IMR-90 (cell line): ENCODE measurements at regions not wholly inside any gene's neighbourhood (a gene's known extent, or its start where the extent isn't known, plus 50 kb on each side); places are given as distances from the start of the nearest gene placed in this dataset.

Experiments
- ATAC-seq: fragments of 200-7000 bp; cut with Tn5 transposase; 2 replicates; pipeline ENCODE4 v1.9.1; 2020; ENCODE audit warnings: low read depth, mild to moderate bottlenecking, moderate library complexity
- BruUV-seq: library from RNA; stranded (reverse); fragments of 400-500 nt; replicated peaks from 2 replicates; lab custom pipeline; 2021; lab: Mats Ljungman, UMichigan
- CTCF ChIA-PET: fragments of 300-600 bp; formaldehyde crosslinking; extraction: SDS; loops from one replicate; lab custom pipeline; 2021; ENCODE audit warnings: antibody characterized with exemption; lab: Yijun Ruan, JAX
- POLR2A ChIA-PET: fragments of 300-600 bp; sonication (Branson Sonifier 250); formaldehyde crosslinking; loops from one replicate; lab custom pipeline; 2022; ENCODE audit warnings: antibody characterized with exemption; ENCODE audit not compliant: unreplicated experiment; lab: Charles Lee
- DNase-seq: peaks from one replicate; pipeline ENCODE4 v3.0.0; 2013
- H2AFZ ChIP-seq: replicated peaks from 2 replicates; pipeline ENCODE3; 2013; ENCODE audit warnings: low read length, mild to moderate bottlenecking; ENCODE audit not compliant: poor library complexity
- H2AK5ac ChIP-seq: 2 replicates; pipeline ENCODE4 v1.6.1; 2013; ENCODE audit warnings: low read depth, low read length, inconsistent platforms
- H2AK9ac ChIP-seq: replicated peaks from 2 replicates; pipeline ENCODE3; 2013; ENCODE audit warnings: mild to moderate bottlenecking, low read depth, low read length, moderate library complexity; ENCODE audit not compliant: poor library complexity
- H2BK120ac ChIP-seq: 2 replicates; pipeline ENCODE4 v1.6.1; 2013; ENCODE audit warnings: low read depth, low read length, inconsistent platforms
- H2BK15ac ChIP-seq: 3 replicates; pipeline ENCODE4 v1.6.1; 2013; ENCODE audit warnings: low read depth, low read length, inconsistent platforms
- H2BK20ac ChIP-seq: 2 replicates; pipeline ENCODE4 v1.6.1; 2013; ENCODE audit warnings: low read depth, mild to moderate bottlenecking, inconsistent platforms, low read length, moderate library complexity
- H2BK5ac ChIP-seq: 2 replicates; pipeline ENCODE4 v1.6.1; 2013; ENCODE audit warnings: mild to moderate bottlenecking, low read depth, low read length, inconsistent platforms; ENCODE audit not compliant: poor library complexity, severe bottlenecking
- H3K14ac ChIP-seq: replicated peaks from 2 replicates; pipeline ENCODE4 v1.6.1; 2013; ENCODE audit warnings: low read depth, low read length, inconsistent platforms
- H3K18ac ChIP-seq: 2 replicates; pipeline ENCODE4 v1.6.1; 2013; ENCODE audit warnings: low read depth, low read length, control low read depth
- H3K23ac ChIP-seq: 2 replicates; pipeline ENCODE4 v1.6.1; 2013; ENCODE audit warnings: low read depth, low read length, inconsistent platforms
- H3K27ac ChIP-seq: 2 replicates; pipeline ENCODE4 v1.5.1; 2013; ENCODE audit warnings: mild to moderate bottlenecking, control low read depth, low read length; ENCODE audit not compliant: insufficient read depth
- H3K27me3 ChIP-seq: 2 replicates; pipeline ENCODE4 v1.6.1; 2013; ENCODE audit warnings: low read length; ENCODE audit not compliant: control insufficient read depth, insufficient read depth
- H3K36me3 ChIP-seq: 2 replicates; pipeline ENCODE4 v1.6.1; 2013; ENCODE audit warnings: low read length, mixed read lengths; ENCODE audit not compliant: control insufficient read depth, insufficient read depth
- H3K4ac ChIP-seq: 2 replicates; pipeline ENCODE4 v1.6.1; 2013; ENCODE audit warnings: low read depth, low read length, inconsistent platforms
- H3K4me1 ChIP-seq: 2 replicates; pipeline ENCODE4 v1.6.1; 2013; ENCODE audit warnings: low read length, mixed read lengths; ENCODE audit not compliant: control insufficient read depth, insufficient read depth
- H3K4me2 ChIP-seq: 2 replicates; pipeline ENCODE4 v1.6.1; 2013; ENCODE audit warnings: low read depth, mild to moderate bottlenecking, control low read depth, low read length, moderate library complexity
- H3K4me3 ChIP-seq: 2 replicates; pipeline ENCODE4 v1.5.1; 2013; ENCODE audit warnings: low read depth, mild to moderate bottlenecking, control low read depth, low read length, moderate library complexity; ENCODE audit not compliant: insufficient read depth
- H3K56ac ChIP-seq: 2 replicates; pipeline ENCODE4 v1.6.1; 2013; ENCODE audit warnings: low read length, inconsistent platforms; ENCODE audit not compliant: insufficient read depth; ENCODE audit errors: extremely low read depth
- H3K79me1 ChIP-seq, 2 experiments: 2 replicates each; pipeline ENCODE4 v1.6.1; 2013; ENCODE audit warnings: low read length in 2 of 2, inconsistent platforms in 1 of 2, low read depth in 1 of 2
- H3K9ac ChIP-seq: 2 replicates; pipeline ENCODE4 v1.6.1; 2013; ENCODE audit warnings: low read depth, low read length, control low read depth
- H3K9me1 ChIP-seq: 2 replicates; pipeline ENCODE4 v1.6.1; 2013; ENCODE audit warnings: low read length, inconsistent platforms; ENCODE audit not compliant: insufficient read depth
- H3K9me3 ChIP-seq: 2 replicates; pipeline ENCODE4 v1.6.1; 2013; ENCODE audit warnings: low read length; ENCODE audit not compliant: control insufficient read depth, insufficient read depth
- H4K20me1 ChIP-seq: 2 replicates; pipeline ENCODE4 v1.6.1; 2013; ENCODE audit warnings: low read length, inconsistent platforms; ENCODE audit not compliant: insufficient read depth
- H4K5ac ChIP-seq: 2 replicates; pipeline ENCODE4 v1.6.1; 2013; ENCODE audit warnings: mild to moderate bottlenecking, low read depth, low read length, control low read depth
- H4K8ac ChIP-seq, 2 experiments: 2 replicates each; pipeline ENCODE4 v1.6.1; 2013; ENCODE audit warnings: low read depth in 2 of 2, low read length in 2 of 2, control low read depth in 1 of 2, inconsistent platforms in 1 of 2
- H4K91ac ChIP-seq: 2 replicates; pipeline ENCODE4 v1.6.1; 2013; ENCODE audit warnings: low read depth, low read length, inconsistent platforms; ENCODE audit not compliant: insufficient read depth
- CEBPB ChIP-seq: IDR thresholded peaks from 2 replicates; pipeline ENCODE4 v1.6.1; 2012; ENCODE audit warnings: low read depth, low read length, improper control_type of control experiment
- CTCF ChIP-seq: conservative IDR thresholded peaks from 2 replicates; pipeline ENCODE4 v1.5.1; 2012; ENCODE audit warnings: mild to moderate bottlenecking, low read depth, low read length, improper control_type of control experiment
- MXI1 ChIP-seq: IDR thresholded peaks from 2 replicates; pipeline ENCODE4 v1.6.1; 2012; ENCODE audit warnings: low read depth, mild to moderate bottlenecking, low read length, moderate library complexity, borderline replicate concordance
- POLR2A ChIP-seq: IDR thresholded peaks from 2 replicates; pipeline ENCODE4 v1.6.1; 2012; ENCODE audit warnings: mild to moderate bottlenecking, low read depth, low read length
- RAD21 ChIP-seq: IDR thresholded peaks from 2 replicates; pipeline ENCODE4 v1.6.1; 2012; ENCODE audit warnings: low read length, improper control_type of control experiment
- RFX5 ChIP-seq: IDR thresholded peaks from 2 replicates; pipeline ENCODE4 v1.8.0; 2012; ENCODE audit warnings: low read depth, mild to moderate bottlenecking, low read length, moderate library complexity
- SMC3 ChIP-seq: fragments of 150-350 bp; IDR thresholded peaks from 2 replicates; pipeline ENCODE4 v1.6.1; 2016; ENCODE audit warnings: low read depth, mild to moderate bottlenecking, antibody characterized with exemption, low read length, moderate library complexity
- USF2 ChIP-seq: fragments of 150-350 bp; IDR thresholded peaks from 2 replicates; pipeline ENCODE4 v1.6.1; 2017; ENCODE audit warnings: mild to moderate bottlenecking, antibody characterized with exemption, low read length, low read depth
- dilution Hi-C: fragments of 300-500 bp; cut with HindIII; formaldehyde crosslinking; loops from one replicate; pipeline ENCODE4 v1.14.3; 2018; ENCODE audit warnings: low sequenced_read_pairs; ENCODE audit not compliant: unreplicated experiment
- in situ Hi-C: fragments of 300-500 bp; cut with MboI; formaldehyde crosslinking; loops from 3 replicates; pipeline ENCODE4 v1.14.3; 2019; ENCODE audit warnings: low sequenced_read_pairs, inconsistent platforms, mixed read lengths
- intact Hi-C: fragments of 100-400 bp; cut with micrococcal nuclease; formaldehyde crosslinking; loops from 2 replicates; pipeline ENCODE4 v1.10.0; 2022

GRCh38 chr3:103873021-103873420 is 1438.2 kb downstream of the ZPLD1 start:
- no peak for DNase-seq
- in situ Hi-C loops = no loop called here
- POLR2A ChIA-PET = no interaction called here

More at GRCh38 chr3:103873021-103873420, 1438.2 kb downstream of the ZPLD1 start:
- H4K8ac ChIP-seq = no peak overlapping the region
- no peak overlapping the region for H2BK5ac ChIP-seq
- no peak overlapping the region for H2BK120ac ChIP-seq
- no peak overlapping the region for H3K27ac ChIP-seq
- no peak overlapping the region for H4K5ac ChIP-seq
- dilution Hi-C loops = no loop called here
- H3K4ac ChIP-seq = no peak overlapping the region
- no peak overlapping the region for H3K18ac ChIP-seq
- CTCF ChIA-PET = no interaction called here
- H4K91ac ChIP-seq = no peak overlapping the region
- H3K4me3 ChIP-seq = no peak overlapping the region
- no peak overlapping the region for H3K23ac ChIP-seq
- TF ChIP-seq USF2 = no peak
- TF ChIP-seq RAD21 = no peak
- TF ChIP-seq CEBPB = no peak
- TF ChIP-seq SMC3 = no peak
- no peak for TF ChIP-seq MXI1
- no peak for TF ChIP-seq POLR2A
- TF ChIP-seq RFX5 = no peak
- no peak for TF ChIP-seq CTCF
- H3K4me1 ChIP-seq = no peaks in the 10 kb centered on the region
- ATAC-seq = no peak
- H3K9me1 ChIP-seq = no peaks in the 10 kb centered on the region
- no peak overlapping the region for H2BK15ac ChIP-seq
- no peaks in the 10 kb centered on the region for H3K79me1 ChIP-seq
- H4K20me1 ChIP-seq = no peaks in the 10 kb centered on the region
- H2AFZ ChIP-seq = no peak overlapping the region
- no peak overlapping the region for H2AK5ac ChIP-seq
- H3K14ac ChIP-seq = no peak overlapping the region
- H3K4me2 ChIP-seq = no peak overlapping the region
- no peaks in the 10 kb centered on the region for H3K27me3 ChIP-seq
- no peaks in the 10 kb centered on the region for H3K9me3 ChIP-seq
- no peak overlapping the region for H2BK20ac ChIP-seq
- no peak overlapping the region for H3K9ac ChIP-seq
- no TSS peak for BruUV-seq
- H3K56ac ChIP-seq = no peak overlapping the region
- no peak overlapping the region for H2AK9ac ChIP-seq
- intact Hi-C loops = no loop called here
- H3K36me3 ChIP-seq = no peaks in the 10 kb centered on the region
